ENCODE measurements at regions not wholly inside any gene's neighbourhood (a gene's known extent, or its start where the extent isn't known, plus 50 kb on each side); places are given as distances from the start of the nearest gene placed in this dataset.

GRCh38 chr3:181618260-181618659 is 93.5 kb upstream of the SOX2 start:
- Histone ChIP-seq H3K36me3 (ENCODE audit: control insufficient read depth in 2 of 2, insufficient read depth in 1 of 2, low read length in 2 of 2) (no peaks in the 10 kb centered on the region), H3K4me3 (ENCODE audit: low read depth, low read length) (no peak overlapping the region), H3K9me3 (ENCODE audit: control insufficient read depth, insufficient read depth, low read depth, low read length) (no peaks in the 10 kb centered on the region), H3K4me1 (ENCODE audit: control insufficient read depth, insufficient read depth, low read length) (peaks cover 7% of the 10 kb centered on the region), H3K27ac (ENCODE audit: extremely low read depth, low read depth, low read length) (no peak overlapping the region)
- ChIA-PET POLR2A (no interaction called here), CTCF (interaction anchor here (0.6 kb wide), 1 partner anchor 1664 kb away, joined by 6 read pairs; no protein-coding TSS in a partner anchor)
- TF ChIP-seq ZBTB8A (tag by site-specific recombination; IDR thresholded peaks at IDR 0.05) (no peak), ZNF664 (tag by site-specific recombination; IDR thresholded peaks at IDR 0.05) (no peak), INSM2 (tag by site-specific recombination; IDR thresholded peaks at IDR 0.05) (no peak), GFI1B (tag by site-specific recombination; IDR thresholded peaks at IDR 0.05) (no peak), KLF16 (tag by site-specific recombination; IDR thresholded peaks at IDR 0.05) (no peak), ZNF785 (tag by site-specific recombination; IDR thresholded peaks at IDR 0.05) (no peak), ZNF24 (tag by site-specific recombination; IDR thresholded peaks at IDR 0.05) (no peak), ZBTB1 (tag by site-specific recombination; IDR thresholded peaks at IDR 0.05) (no peak), TRIM28 (IDR thresholded peaks at IDR 0.05; ENCODE audit: borderline replicate concordance, low read length) (no peak), GLIS2 (tag by site-specific recombination; IDR thresholded peaks at IDR 0.05) (no peak), FEZF1 (tag by site-specific recombination; IDR thresholded peaks at IDR 0.05) (no peak), ZNF18 (tag by site-specific recombination; IDR thresholded peaks at IDR 0.05) (no peak)

GRCh38 chr3:181616088-181617070 is 95.3 kb upstream of the SOX2 start:
- TF ChIP-seq KLF17 (tag by site-specific recombination; IDR thresholded peaks at IDR 0.05), result no peak
- no peak for TF ChIP-seq REPIN1 (tag by site-specific recombination; IDR thresholded peaks at IDR 0.05; ENCODE audit: low read depth)
- TF ChIP-seq ZNF626 (tag by site-specific recombination; IDR thresholded peaks at IDR 0.05), result no peak
- TF ChIP-seq ZNF792 (tag by site-specific recombination; IDR thresholded peaks at IDR 0.05), result no peak
- no peak for TF ChIP-seq ZNF280C (tag by site-specific recombination; IDR thresholded peaks at IDR 0.05)
- no peak for TF ChIP-seq ZSCAN30 (tag by site-specific recombination; IDR thresholded peaks at IDR 0.05)
- TF ChIP-seq HOXA7 (CRISPR knock-in tag; IDR thresholded peaks at IDR 0.05; ENCODE audit: borderline replicate concordance), result no peak
- TF ChIP-seq ZNF2 (tag by site-specific recombination; IDR thresholded peaks at IDR 0.05), result no peak
- TF ChIP-seq IKZF3 (tag by site-specific recombination; IDR thresholded peaks at IDR 0.05), result no peak
- no peak for TF ChIP-seq SETDB1 (IDR thresholded peaks at IDR 0.05; ENCODE audit: insufficient read length, low read length)
- no peak for TF ChIP-seq MYNN (tag by site-specific recombination; IDR thresholded peaks at IDR 0.05; ENCODE audit: borderline replicate concordance)
- TF ChIP-seq ZNF23 (tag by site-specific recombination; IDR thresholded peaks at IDR 0.05; ENCODE audit: borderline replicate concordance), result no peak
- no peak for TF ChIP-seq FEZF1 (tag by site-specific recombination; IDR thresholded peaks at IDR 0.05)
- TF ChIP-seq ZNF645 (tag by site-specific recombination; IDR thresholded peaks at IDR 0.05), result no peak
- POLR2A ChIA-PET, result no interaction called here
- CTCF ChIA-PET, result interaction anchor here (1.0 kb wide), 1 partner anchor 20 kb away, joined by 3 read pairs; no protein-coding TSS in a partner anchor

More at GRCh38 chr3:181616088-181617070, 95.3 kb upstream of the SOX2 start:
- no peak overlapping the region for H3K27ac ChIP-seq (ENCODE audit: extremely low read depth, low read depth, low read length)
- no peaks in the 10 kb centered on the region for H3K36me3 ChIP-seq (ENCODE audit: control insufficient read depth in 2 of 2, insufficient read depth in 1 of 2, low read length in 2 of 2)
- H3K4me1 ChIP-seq (ENCODE audit: control insufficient read depth, insufficient read depth, low read length), result peaks cover 4% of the 10 kb centered on the region; the same call in 1 of the 2 replicates
- H3K4me3 ChIP-seq (ENCODE audit: low read depth, low read length), result no peak overlapping the region
- H3K9me3 ChIP-seq (ENCODE audit: control insufficient read depth, insufficient read depth, low read depth, low read length), result no peaks in the 10 kb centered on the region

Data from HEK293 (cell line).